ENCODE measurements at regions not wholly inside any gene's neighbourhood (a gene's known extent, or its start where the extent isn't known, plus 50 kb on each side); places are given as distances from the start of the nearest gene placed in this dataset.

DNA sequence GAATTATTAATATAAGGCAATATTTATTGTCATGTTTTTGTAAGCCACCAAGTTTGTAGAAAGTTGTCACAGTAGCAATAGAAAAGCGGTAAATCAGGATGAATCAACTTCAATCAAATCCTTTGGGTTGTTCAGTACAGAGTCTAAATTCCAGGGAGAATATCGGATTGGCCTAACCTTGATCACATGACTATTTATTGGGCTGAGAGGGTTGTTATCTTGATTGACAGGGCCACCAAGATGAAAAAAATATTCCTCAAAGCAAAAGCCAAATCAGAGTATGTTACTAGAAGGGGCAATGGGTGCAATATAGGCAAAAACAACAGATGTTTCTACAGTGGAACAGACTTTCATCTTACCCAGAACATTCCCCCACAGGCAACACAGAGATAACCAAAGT is 270.0 kb downstream of the METTL4 start:
- TF ChIP-seq, protein P1, sequence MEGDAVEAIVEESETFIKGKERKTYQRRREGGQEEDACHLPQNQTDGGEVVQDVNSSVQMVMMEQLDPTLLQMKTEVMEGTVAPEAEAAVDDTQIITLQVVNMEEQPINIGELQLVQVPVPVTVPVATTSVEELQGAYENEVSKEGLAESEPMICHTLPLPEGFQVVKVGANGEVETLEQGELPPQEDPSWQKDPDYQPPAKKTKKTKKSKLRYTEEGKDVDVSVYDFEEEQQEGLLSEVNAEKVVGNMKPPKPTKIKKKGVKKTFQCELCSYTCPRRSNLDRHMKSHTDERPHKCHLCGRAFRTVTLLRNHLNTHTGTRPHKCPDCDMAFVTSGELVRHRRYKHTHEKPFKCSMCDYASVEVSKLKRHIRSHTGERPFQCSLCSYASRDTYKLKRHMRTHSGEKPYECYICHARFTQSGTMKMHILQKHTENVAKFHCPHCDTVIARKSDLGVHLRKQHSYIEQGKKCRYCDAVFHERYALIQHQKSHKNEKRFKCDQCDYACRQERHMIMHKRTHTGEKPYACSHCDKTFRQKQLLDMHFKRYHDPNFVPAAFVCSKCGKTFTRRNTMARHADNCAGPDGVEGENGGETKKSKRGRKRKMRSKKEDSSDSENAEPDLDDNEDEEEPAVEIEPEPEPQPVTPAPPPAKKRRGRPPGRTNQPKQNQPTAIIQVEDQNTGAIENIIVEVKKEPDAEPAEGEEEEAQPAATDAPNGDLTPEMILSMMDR (IDR thresholded peaks at IDR 0.05) = no peak
- no peak for TF ChIP-seq POLR2A (IDR thresholded peaks at IDR 0.05)
- TF ChIP-seq POLR2AphosphoS5 (IDR thresholded peaks at IDR 0.05) = no peak

Measured in breast epithelium (tissue), 3 donors.